ENCODE measurements at regions not wholly inside any gene's neighbourhood (a gene's known extent, or its start where the extent isn't known, plus 50 kb on each side); places are given as distances from the start of the nearest gene placed in this dataset.

DNA sequence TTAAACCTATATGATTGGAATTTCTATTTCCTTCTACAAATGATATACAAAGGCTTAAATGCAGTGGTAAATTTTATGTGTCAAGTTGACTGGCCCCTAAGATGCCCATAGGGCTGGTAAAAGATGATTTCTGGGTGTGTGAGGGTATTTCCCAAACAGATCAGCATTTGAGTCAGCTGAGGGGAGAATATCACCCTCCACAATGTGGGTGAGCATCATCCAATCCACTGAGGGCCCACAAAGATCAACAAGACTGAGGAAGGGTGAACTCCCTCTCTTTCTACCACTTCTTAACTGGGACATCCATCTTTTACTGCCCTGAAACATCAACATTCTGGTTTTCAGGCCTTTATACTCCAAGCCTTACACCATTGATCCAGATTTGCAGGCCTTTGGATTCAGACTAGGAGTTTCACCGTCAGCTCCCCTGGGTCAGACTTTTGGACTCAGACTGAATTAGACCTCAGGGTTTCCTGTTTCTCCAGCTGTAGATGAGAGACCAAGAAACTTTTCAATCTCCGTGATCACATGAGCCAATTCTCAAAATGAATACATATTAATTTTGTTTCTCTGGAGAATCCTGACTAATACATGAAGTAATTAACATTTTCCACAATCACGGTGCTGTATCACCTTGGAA lies 1020.7 kb upstream of the SLIT2 start:
- ATAC-seq (ENCODE audit: low FRiP score in 2 of 2) (no peak), DNase-seq (no peak)
- Histone ChIP-seq H3K4me1 (no peaks in the 10 kb centered on the region), H3K4me3 (no peak overlapping the region), H3K27ac (no peak overlapping the region), H3K36me3 (no peaks in the 10 kb centered on the region), H3K9me3 (no peaks in the 10 kb centered on the region), H3K27me3 (no peaks in the 10 kb centered on the region)
- TF ChIP-seq CTCF (IDR thresholded peaks at IDR 0.05) (no peak), EP300 (IDR thresholded peaks at IDR 0.05) (no peak), POLR2AphosphoS5 (IDR thresholded peaks at IDR 0.05) (no peak), POLR2A (IDR thresholded peaks at IDR 0.05) (no peak)
- WGBS, 2 donors = 61 to 73% methylated on average over 3 of the region's 3 CpGs

- TF ChIP-seq POLR2AphosphoS5 (IDR thresholded peaks at IDR 0.05) (no peak), EP300 (IDR thresholded peaks at IDR 0.05) (no peak), CTCF (IDR thresholded peaks at IDR 0.05) (no peak), POLR2A (IDR thresholded peaks at IDR 0.05) (no peak)
- H3K27me3 ChIP-seq = no peaks in the 10 kb centered on the region
- no peaks in the 10 kb centered on the region for H3K36me3 ChIP-seq
- no peak for DNase-seq
- H3K4me3 ChIP-seq = no peak overlapping the region
- H3K9me3 ChIP-seq = no peaks in the 10 kb centered on the region
- no peak overlapping the region for H3K27ac ChIP-seq
- ATAC-seq (ENCODE audit: low FRiP score in 2 of 2) = no peak
- 55 to 66% methylated on average over 4 of the region's 4 CpGs for WGBS, 2 donors
- no peaks in the 10 kb centered on the region for H3K4me1 ChIP-seq
Observed at GRCh38 chr4:19227701-19228100, 1024.0 kb upstream of the SLIT2 start.

GRCh38 chr4:19224820-19225219 lies 1026.9 kb upstream of the SLIT2 start:
- WGBS, 2 donors = 20 to 26% methylated on average over 2 of the region's 2 CpGs

GRCh38 chr4:19216476-19216875 lies 1035.2 kb upstream of the SLIT2 start:
- WGBS, 2 donors = 89 to 90% methylated on average over 3 of the region's 3 CpGs

More at GRCh38 chr4:19224820-19225219, 1026.9 kb upstream of the SLIT2 start:
- Histone ChIP-seq H3K27me3 (no peaks in the 10 kb centered on the region), H3K4me1 (no peaks in the 10 kb centered on the region), H3K9me3 (no peaks in the 10 kb centered on the region), H3K4me3 (no peak overlapping the region), H3K36me3 (no peaks in the 10 kb centered on the region), H3K27ac (no peak overlapping the region)
- peak in 1 of 2 donors; percentile 46 for ATAC-seq (ENCODE audit: low FRiP score in 2 of 2)
- TF ChIP-seq POLR2AphosphoS5 (IDR thresholded peaks at IDR 0.05) (no peak), CTCF (IDR thresholded peaks at IDR 0.05) (peak in 2 of 6 experiments; percentile 25 to 30), POLR2A (IDR thresholded peaks at IDR 0.05) (no peak)
- no peak for DNase-seq

More at GRCh38 chr4:19216476-19216875, 1035.2 kb upstream of the SLIT2 start:
- Histone ChIP-seq H3K9me3 (no peaks in the 10 kb centered on the region), H3K27ac (no peak overlapping the region), H3K4me1 (no peaks in the 10 kb centered on the region), H3K4me3 (no peak overlapping the region), H3K36me3 (no peaks in the 10 kb centered on the region), H3K27me3 (no peaks in the 10 kb centered on the region)
- DNase-seq (no peak), ATAC-seq (ENCODE audit: low FRiP score in 2 of 2) (no peak)
- no peak for TF ChIP-seq CTCF (IDR thresholded peaks at IDR 0.05)
- TF ChIP-seq POLR2AphosphoS5 (IDR thresholded peaks at IDR 0.05) = no peak
- no peak for TF ChIP-seq EP300 (IDR thresholded peaks at IDR 0.05)
- TF ChIP-seq POLR2A (IDR thresholded peaks at IDR 0.05) = no peak
